Activated naive CD4-positive, alpha-beta T cell treated with anti-CD3 and anti-CD28 coated beads, Interleukin-2, amount 10 ng/mL, durations not matched to agents 7 days and 5 days (primary cell): ENCODE measurements at regions not wholly inside any gene's neighbourhood (a gene's known extent, or its start where the extent isn't known, plus 50 kb on each side); places are given as distances from the start of the nearest gene placed in this dataset.

Experiments used
- CTCF ChIA-PET: fragments of 350-600 bp; sonication (Branson Sonifier 250); formaldehyde crosslinking; loops from one replicate; lab custom pipeline; 2021; ENCODE audit warnings: antibody characterized with exemption; lab: Charles Lee
- DNase-seq: peaks from one replicate; pipeline ENCODE4 v3.0.0-alpha.2; 2020
- H3K27ac Mint-ChIP-seq: one replicate; pipeline ENCODE4 v1.8.0; 2021; ENCODE audit warnings: mild to moderate bottlenecking, moderate library complexity, mixed read lengths
- H3K27me3 Mint-ChIP-seq: one replicate; pipeline ENCODE4 v1.8.0; 2021; ENCODE audit warnings: mild to moderate bottlenecking, mixed read lengths
- H3K36me3 Mint-ChIP-seq: one replicate; pipeline ENCODE4 v1.8.0; 2021; ENCODE audit warnings: mixed read lengths
- H3K4me1 Mint-ChIP-seq: one replicate; pipeline ENCODE4 v1.8.0; 2021; ENCODE audit warnings: mixed read lengths
- H3K4me3 Mint-ChIP-seq: one replicate; pipeline ENCODE4 v1.8.0; 2021; ENCODE audit warnings: mild to moderate bottlenecking, moderate library complexity, mixed read lengths
- H3K9me3 Mint-ChIP-seq: one replicate; pipeline ENCODE4 v1.8.0; 2021; ENCODE audit warnings: mixed read lengths

- peaks cover 13% of the 10 kb centered on the region for H3K4me1 Mint-ChIP-seq
- no peaks in the 10 kb centered on the region for H3K9me3 Mint-ChIP-seq
- H3K27me3 Mint-ChIP-seq: peaks cover 5% of the 10 kb centered on the region
- no peak overlapping the region for H3K27ac Mint-ChIP-seq
- no peak for DNase-seq
- H3K36me3 Mint-ChIP-seq: no peaks in the 10 kb centered on the region
- CTCF ChIA-PET: no interaction called here
- H3K4me3 Mint-ChIP-seq: no peak overlapping the region
Measured at GRCh38 chr16:14350626-14351025, 279.4 kb downstream of the PARN start.

GRCh38 chr16:14350081-14350480, 279.0 kb downstream of the MRTFB start:
- CTCF ChIA-PET: no interaction called here
- Mint-ChIP-seq H3K27ac (no peak overlapping the region), H3K4me3 (no peak overlapping the region), H3K4me1 (peaks cover 10% of the 10 kb centered on the region), H3K36me3 (no peaks in the 10 kb centered on the region), H3K9me3 (no peaks in the 10 kb centered on the region), H3K27me3 (peaks cover 5% of the 10 kb centered on the region)
- DNase-seq: no peak

- Mint-ChIP-seq H3K36me3 (no peaks in the 10 kb centered on the region), H3K4me1 (no peaks in the 10 kb centered on the region)
- CTCF ChIA-PET: no interaction called here
Measured at GRCh38 chr16:14347706-14348105, 276.6 kb downstream of the MRTFB start.

GRCh38 chr16:14346278-14347142, 275.4 kb downstream of the MRTFB start:
- H3K36me3 Mint-ChIP-seq: no peaks in the 10 kb centered on the region
- H3K4me1 Mint-ChIP-seq: no peaks in the 10 kb centered on the region
- peaks cover 11% of the 10 kb centered on the region for H3K9me3 Mint-ChIP-seq
- no peak overlapping the region for H3K27ac Mint-ChIP-seq
- H3K27me3 Mint-ChIP-seq: peaks cover 20% of the 10 kb centered on the region
- H3K4me3 Mint-ChIP-seq: no peak overlapping the region
- DNase-seq: no peak
- CTCF ChIA-PET: no interaction called here

More at GRCh38 chr16:14347706-14348105, 276.6 kb downstream of the MRTFB start:
- DNase-seq: no peak
- Mint-ChIP-seq H3K27me3 (peaks cover 19% of the 10 kb centered on the region), H3K4me3 (no peak overlapping the region), H3K27ac (no peak overlapping the region), H3K9me3 (peaks cover 6% of the 10 kb centered on the region)

- peaks cover 19% of the 10 kb centered on the region for H3K27me3 Mint-ChIP-seq
- H3K27ac Mint-ChIP-seq: no peak overlapping the region
- peaks cover 13% of the 10 kb centered on the region for H3K9me3 Mint-ChIP-seq
- H3K4me1 Mint-ChIP-seq: no peaks in the 10 kb centered on the region
- H3K4me3 Mint-ChIP-seq: no peak overlapping the region
- no peaks in the 10 kb centered on the region for H3K36me3 Mint-ChIP-seq
- DNase-seq: no peak
- CTCF ChIA-PET: no interaction called here
Measured at GRCh38 chr16:14345512-14346115, 274.5 kb downstream of the MRTFB start.

GRCh38 chr16:14344945-14345344, 273.8 kb downstream of the MRTFB start:
- Mint-ChIP-seq H3K36me3 (peaks cover 1% of the 10 kb centered on the region), H3K4me1 (no peaks in the 10 kb centered on the region), H3K4me3 (no peak overlapping the region), H3K9me3 (peaks cover 16% of the 10 kb centered on the region), H3K27ac (no peak overlapping the region), H3K27me3 (peaks cover 19% of the 10 kb centered on the region)
- no peak for DNase-seq
- CTCF ChIA-PET: no interaction called here

- H3K36me3 Mint-ChIP-seq: peaks cover 2% of the 10 kb centered on the region
- peaks cover 19% of the 10 kb centered on the region for H3K27me3 Mint-ChIP-seq
- CTCF ChIA-PET: no interaction called here
- no peak overlapping the region for H3K27ac Mint-ChIP-seq
- no peak overlapping the region for H3K4me3 Mint-ChIP-seq
- no peaks in the 10 kb centered on the region for H3K4me1 Mint-ChIP-seq
- DNase-seq: no peak
- peaks cover 16% of the 10 kb centered on the region for H3K9me3 Mint-ChIP-seq
Measured at GRCh38 chr16:14344292-14344691, 273.2 kb downstream of the MRTFB start.

GRCh38 chr16:14341324-14342225, 270.5 kb downstream of the MRTFB start:
- CTCF ChIA-PET: no interaction called here

GRCh38 chr16:14339694-14340093, 268.6 kb downstream of the MRTFB start:
- Mint-ChIP-seq H3K27me3 (peaks cover 24% of the 10 kb centered on the region), H3K4me3 (no peak overlapping the region), H3K9me3 (peaks cover 22% of the 10 kb centered on the region), H3K36me3 (peaks cover 2% of the 10 kb centered on the region), H3K27ac (no peak overlapping the region), H3K4me1 (no peaks in the 10 kb centered on the region)
- CTCF ChIA-PET: no interaction called here
- no peak for DNase-seq

More at GRCh38 chr16:14341324-14342225, 270.5 kb downstream of the MRTFB start:
- peaks cover 16% of the 10 kb centered on the region for H3K9me3 Mint-ChIP-seq
- H3K36me3 Mint-ChIP-seq: peaks cover 2% of the 10 kb centered on the region
- H3K27me3 Mint-ChIP-seq: peaks cover 24% of the 10 kb centered on the region
- no peak overlapping the region for H3K4me3 Mint-ChIP-seq
- no peak for DNase-seq
- no peak overlapping the region for H3K27ac Mint-ChIP-seq
- H3K4me1 Mint-ChIP-seq: no peaks in the 10 kb centered on the region

- peaks cover 20% of the 10 kb centered on the region for H3K27me3 Mint-ChIP-seq
- H3K27ac Mint-ChIP-seq: no peak overlapping the region
- CTCF ChIA-PET: no interaction called here
- no peak overlapping the region for H3K4me3 Mint-ChIP-seq
- no peaks in the 10 kb centered on the region for H3K4me1 Mint-ChIP-seq
- H3K36me3 Mint-ChIP-seq: peaks cover 2% of the 10 kb centered on the region
- no peak for DNase-seq
- H3K9me3 Mint-ChIP-seq: peaks cover 22% of the 10 kb centered on the region
Measured at GRCh38 chr16:14338969-14339368, 267.9 kb downstream of the MRTFB start.

- CTCF ChIA-PET: no interaction called here
- Mint-ChIP-seq H3K9me3 (peaks cover 21% of the 10 kb centered on the region), H3K27me3 (peaks cover 15% of the 10 kb centered on the region), H3K4me3 (no peak overlapping the region), H3K27ac (no peak overlapping the region), H3K36me3 (peaks cover 2% of the 10 kb centered on the region), H3K4me1 (no peaks in the 10 kb centered on the region)
- no peak for DNase-seq
Measured at GRCh38 chr16:14338236-14338635, 267.1 kb downstream of the MRTFB start.

- CTCF ChIA-PET: no interaction called here
- H3K36me3 Mint-ChIP-seq: peaks cover 2% of the 10 kb centered on the region
- H3K4me3 Mint-ChIP-seq: no peak overlapping the region
- H3K27ac Mint-ChIP-seq: no peak overlapping the region
- H3K27me3 Mint-ChIP-seq: peaks cover 9% of the 10 kb centered on the region
- no peaks in the 10 kb centered on the region for H3K4me1 Mint-ChIP-seq
- DNase-seq: no peak
- peaks cover 15% of the 10 kb centered on the region for H3K9me3 Mint-ChIP-seq
Measured at GRCh38 chr16:14337303-14338191, 266.4 kb downstream of the MRTFB start.

- Mint-ChIP-seq H3K9me3 (peaks cover 8% of the 10 kb centered on the region), H3K27me3 (peaks cover 5% of the 10 kb centered on the region), H3K36me3 (peaks cover 2% of the 10 kb centered on the region), H3K4me3 (no peak overlapping the region), H3K4me1 (peaks cover 6% of the 10 kb centered on the region), H3K27ac (no peak overlapping the region)
- CTCF ChIA-PET: no interaction called here
- DNase-seq: no peak
Measured at GRCh38 chr16:14335297-14335696, 264.2 kb downstream of the MRTFB start.
